GM12874 (cell line): ENCODE measurements at regions not wholly inside any gene's neighbourhood (a gene's known extent, or its start where the extent isn't known, plus 50 kb on each side); places are given as distances from the start of the nearest gene placed in this dataset.

Experiments
- TF ChIP-seq, protein P1 (sequence below): IDR thresholded peaks from 2 replicates; pipeline ENCODE4 v1.5.1; 2011; ENCODE audit warnings: low read depth, mild to moderate bottlenecking, control low read depth, low read length, moderate library complexity; ENCODE audit not compliant: insufficient read depth

DNA sequence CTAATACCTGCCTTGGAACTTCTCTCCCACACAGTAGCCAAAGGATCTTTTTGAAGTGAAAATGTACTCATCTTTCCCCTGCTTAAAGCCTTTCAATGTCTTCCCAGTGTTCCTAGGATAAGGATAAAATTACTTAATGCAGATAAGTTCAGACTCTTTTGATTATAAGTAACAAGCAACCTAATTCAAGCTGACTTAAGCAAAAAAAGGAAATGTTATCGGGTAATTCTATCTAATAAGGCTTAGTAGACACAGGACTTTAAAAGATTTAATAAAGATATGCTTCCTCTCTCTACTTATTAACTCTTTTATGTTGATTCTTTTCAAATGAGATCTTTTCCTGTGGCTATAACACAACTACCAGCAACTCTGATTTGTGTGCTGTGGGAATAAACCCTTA, 284.2 kb downstream of the OXSM start:
- TF ChIP-seq, protein P1, sequence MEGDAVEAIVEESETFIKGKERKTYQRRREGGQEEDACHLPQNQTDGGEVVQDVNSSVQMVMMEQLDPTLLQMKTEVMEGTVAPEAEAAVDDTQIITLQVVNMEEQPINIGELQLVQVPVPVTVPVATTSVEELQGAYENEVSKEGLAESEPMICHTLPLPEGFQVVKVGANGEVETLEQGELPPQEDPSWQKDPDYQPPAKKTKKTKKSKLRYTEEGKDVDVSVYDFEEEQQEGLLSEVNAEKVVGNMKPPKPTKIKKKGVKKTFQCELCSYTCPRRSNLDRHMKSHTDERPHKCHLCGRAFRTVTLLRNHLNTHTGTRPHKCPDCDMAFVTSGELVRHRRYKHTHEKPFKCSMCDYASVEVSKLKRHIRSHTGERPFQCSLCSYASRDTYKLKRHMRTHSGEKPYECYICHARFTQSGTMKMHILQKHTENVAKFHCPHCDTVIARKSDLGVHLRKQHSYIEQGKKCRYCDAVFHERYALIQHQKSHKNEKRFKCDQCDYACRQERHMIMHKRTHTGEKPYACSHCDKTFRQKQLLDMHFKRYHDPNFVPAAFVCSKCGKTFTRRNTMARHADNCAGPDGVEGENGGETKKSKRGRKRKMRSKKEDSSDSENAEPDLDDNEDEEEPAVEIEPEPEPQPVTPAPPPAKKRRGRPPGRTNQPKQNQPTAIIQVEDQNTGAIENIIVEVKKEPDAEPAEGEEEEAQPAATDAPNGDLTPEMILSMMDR = no peak

DNA sequence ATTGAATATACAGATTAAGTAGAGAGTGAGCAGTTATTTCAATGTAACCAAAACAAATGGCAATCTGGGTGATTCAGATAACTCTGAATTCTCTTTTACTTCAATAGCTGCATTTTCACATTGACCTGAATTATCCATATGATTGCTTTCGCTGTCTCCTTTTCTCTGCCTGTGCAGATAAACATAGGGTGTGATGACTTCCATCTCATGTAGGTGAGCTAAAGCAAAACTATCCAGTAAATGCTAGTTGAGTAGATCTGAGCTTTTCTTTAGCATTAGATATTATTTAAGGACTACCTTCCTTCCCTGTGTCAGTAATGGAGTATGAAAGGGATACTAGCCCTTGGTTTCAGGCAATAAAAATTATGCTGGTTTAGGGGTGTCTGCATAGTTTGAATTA, 288.6 kb downstream of the OXSM start:
- TF ChIP-seq, protein P1 = no peak

DNA sequence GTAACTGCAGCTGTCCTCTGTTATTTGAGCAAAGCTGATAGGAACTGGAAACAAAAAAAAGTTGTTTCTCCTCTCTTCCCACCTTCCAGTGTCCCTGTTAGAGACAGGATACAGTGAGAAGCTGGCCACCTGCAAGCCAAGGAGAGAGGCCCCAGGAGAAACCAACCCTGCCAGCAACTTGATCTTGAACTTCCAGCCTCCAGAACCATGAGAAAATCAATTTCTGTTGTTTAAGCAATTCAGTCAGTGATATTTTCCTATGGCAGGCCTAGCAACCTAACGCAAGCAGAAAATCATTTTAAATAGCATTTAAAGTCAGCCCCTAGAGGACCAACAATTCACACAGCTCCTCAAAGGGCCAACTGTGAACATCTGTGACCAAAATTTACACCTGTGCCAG, 291.3 kb downstream of the OXSM start:
- TF ChIP-seq, protein P1 = no peak

DNA sequence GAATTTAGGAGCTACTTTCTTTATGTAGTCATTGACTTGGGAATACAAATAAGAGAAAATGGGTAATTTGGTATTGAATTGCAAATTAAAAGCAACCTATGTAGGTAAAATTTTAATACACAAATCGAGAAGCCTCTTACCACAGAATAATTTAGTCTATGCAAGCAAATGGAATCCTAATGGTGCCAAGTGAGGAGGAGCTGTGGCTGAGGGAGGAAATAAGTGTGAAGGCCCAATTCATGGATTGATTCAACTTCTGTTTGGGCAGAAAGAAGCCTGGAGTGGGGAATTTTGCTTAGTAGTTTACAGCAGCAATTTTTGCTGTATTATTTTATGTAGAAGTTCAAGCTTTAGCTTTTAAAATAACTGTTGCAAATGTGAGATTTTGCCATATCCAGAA, 291.9 kb downstream of the OXSM start:
- TF ChIP-seq, protein P1 = no peak

DNA sequence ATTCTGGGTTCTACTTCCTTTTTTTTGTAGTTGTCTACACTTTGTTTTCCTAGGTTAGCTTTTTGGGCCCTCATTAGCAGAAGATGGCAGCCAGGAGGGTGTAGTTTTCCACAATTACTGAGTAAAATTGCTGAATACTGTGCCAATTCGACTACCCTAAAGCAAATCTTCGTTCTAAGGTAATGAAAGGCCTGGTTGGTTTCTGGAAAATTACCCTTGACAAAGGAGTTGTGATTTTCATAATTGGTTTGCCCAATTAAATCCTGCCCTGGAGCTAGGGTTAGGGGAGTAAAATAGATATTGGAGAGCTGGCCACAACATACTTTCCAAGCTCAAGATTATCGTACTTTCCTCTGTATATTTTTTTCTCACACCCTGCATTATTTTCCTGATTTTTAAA, 293.0 kb downstream of the OXSM start:
- TF ChIP-seq, protein P1 = no peak

DNA sequence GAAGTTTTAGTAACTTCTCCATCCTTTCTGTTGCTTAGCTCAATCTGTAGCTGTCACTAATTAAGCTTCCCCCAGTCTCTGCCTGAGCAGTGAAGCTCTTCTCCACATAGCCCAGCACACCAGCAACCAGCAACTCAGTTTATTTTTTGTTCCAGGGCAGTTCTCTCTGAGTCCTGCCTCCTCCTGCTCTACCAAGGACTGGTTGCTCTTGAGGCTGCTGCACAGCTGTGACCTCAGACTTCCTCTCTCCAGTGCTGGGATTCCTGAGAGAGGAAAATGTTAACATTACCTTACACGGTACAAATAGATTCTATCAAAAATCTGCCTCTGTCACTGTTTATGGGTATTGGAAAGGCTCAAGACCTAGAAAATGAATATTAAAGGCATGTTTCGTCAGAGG, 294.7 kb downstream of the OXSM start:
- TF ChIP-seq, protein P1 = no peak

DNA sequence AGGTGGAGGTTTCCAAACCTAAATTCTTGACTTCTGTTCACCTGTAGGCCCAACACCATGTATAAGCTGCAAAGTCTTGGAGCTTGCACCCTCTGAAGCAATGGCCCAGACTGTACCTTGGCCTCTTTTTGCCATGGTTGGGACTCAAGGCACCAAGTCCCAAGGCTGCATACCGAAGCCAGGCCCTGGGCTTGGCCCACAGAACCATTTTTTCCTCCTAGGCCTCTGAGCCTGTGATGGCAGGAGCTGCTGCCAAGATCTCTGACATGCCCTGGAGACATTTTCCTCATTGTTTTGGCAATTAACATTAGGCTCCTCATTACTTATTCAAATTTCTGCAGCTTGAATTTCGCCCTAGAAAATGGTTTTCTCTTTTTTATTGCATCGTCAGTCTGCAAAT, 297.9 kb downstream of the OXSM start:
- TF ChIP-seq, protein P1 = no peak

DNA sequence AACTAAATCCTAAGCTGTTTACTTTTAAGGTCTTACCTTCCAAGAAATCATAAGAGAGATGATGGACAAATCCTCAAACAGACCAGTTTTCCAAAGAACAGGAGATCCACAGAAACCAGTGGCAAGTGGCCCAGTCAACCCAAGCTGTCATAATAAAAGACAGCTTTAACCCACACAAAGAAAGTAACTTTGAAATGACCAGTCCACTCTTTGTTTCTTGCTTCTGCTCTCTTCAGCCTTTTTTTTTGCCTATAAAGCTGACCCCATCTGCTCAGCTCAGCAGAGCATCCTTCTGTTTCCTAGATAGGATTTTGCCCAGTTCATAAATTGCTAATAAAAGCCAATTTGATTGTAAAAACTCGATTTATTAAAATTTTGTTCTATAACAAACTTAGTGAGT, 299.4 kb downstream of the OXSM start:
- TF ChIP-seq, protein P1 = no peak
